ENCODE measurements at regions not wholly inside any gene's neighbourhood (a gene's known extent, or its start where the extent isn't known, plus 50 kb on each side); places are given as distances from the start of the nearest gene placed in this dataset.

- TF ChIP-seq CTCF (IDR thresholded peaks at IDR 0.05) (no peak), POLR2A (IDR thresholded peaks at IDR 0.05) (no peak)
Observed at GRCh38 chr11:128345316-128345715, 242.0 kb downstream of the ETS1 start.

All from uterus (tissue), 2 donors.